Thyroid gland (tissue), 4 donors: ENCODE measurements at regions not wholly inside any gene's neighbourhood (a gene's known extent, or its start where the extent isn't known, plus 50 kb on each side); places are given as distances from the start of the nearest gene placed in this dataset.

ENCODE experiments used
- CTCF ChIP-seq, 6 experiments: fragments of 200-600 bp in 3 of 6; fragments of 450-650 bp in 3 of 6; sonication (generic) in 3 of 6; IDR thresholded peaks; one replicate each; pipeline ENCODE4 v1.5.1; 2016 to 2019; ENCODE audit warnings: antibody characterized with exemption in 6 of 6, mild to moderate bottlenecking in 2 of 6, inconsistent platforms in 1 of 6, moderate library complexity in 1 of 6
- POLR2A ChIP-seq, 2 donors: fragments of 450-650 bp; IDR thresholded peaks; one replicate each; pipeline ENCODE4 v1.6.1; 2017; ENCODE audit warnings: antibody characterized with exemption in 2 of 2, mild to moderate bottlenecking in 2 of 2, moderate library complexity in 1 of 2

GRCh38 chr14:48703728-48704467 lies 882.3 kb downstream of the RPS29 start:
- no peak for TF ChIP-seq POLR2A (IDR thresholded peaks at IDR 0.05)
- TF ChIP-seq CTCF (IDR thresholded peaks at IDR 0.05), result no peak
